Tibial nerve (tissue), 3 donors: ENCODE measurements at regions not wholly inside any gene's neighbourhood (a gene's known extent, or its start where the extent isn't known, plus 50 kb on each side); places are given as distances from the start of the nearest gene placed in this dataset.

Experiments used
- POLR2A ChIP-seq, 2 donors: fragments of 450-650 bp; IDR thresholded peaks; one replicate each; pipeline ENCODE4 v1.6.1; 2017; ENCODE audit warnings: antibody characterized with exemption in 2 of 2, mild to moderate bottlenecking in 2 of 2, moderate library complexity in 2 of 2
- TF ChIP-seq, protein P1 (sequence below), 5 experiments: fragments of 200-600 bp in 3 of 5; fragments of 450-650 bp in 2 of 5; sonication (generic) in 3 of 5; IDR thresholded peaks; one replicate each; pipeline ENCODE4 v1.5.1; 2016 to 2019; ENCODE audit warnings: antibody characterized with exemption in 5 of 5, mild to moderate bottlenecking in 3 of 5, moderate library complexity in 2 of 5

DNA sequence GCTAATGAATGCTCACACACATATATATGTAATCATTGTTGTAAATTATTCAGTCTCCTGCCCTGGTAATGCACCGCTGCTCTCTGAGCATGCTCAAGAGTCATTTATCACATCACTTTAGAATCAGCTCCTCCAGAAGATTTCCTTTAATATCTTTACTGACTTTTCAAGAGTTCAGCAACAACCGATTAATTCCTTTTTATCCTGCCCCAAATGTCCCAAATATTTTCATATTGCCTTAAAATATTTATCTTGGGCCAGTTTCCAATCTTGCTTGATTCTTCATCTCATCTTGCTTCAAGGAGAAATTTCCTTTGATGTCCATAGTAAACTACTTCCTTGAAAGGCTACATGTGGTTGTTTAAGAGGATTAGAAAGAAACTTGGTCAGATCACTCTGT is 132.5 kb downstream of the NHLRC3 start:
- TF ChIP-seq, protein P1, sequence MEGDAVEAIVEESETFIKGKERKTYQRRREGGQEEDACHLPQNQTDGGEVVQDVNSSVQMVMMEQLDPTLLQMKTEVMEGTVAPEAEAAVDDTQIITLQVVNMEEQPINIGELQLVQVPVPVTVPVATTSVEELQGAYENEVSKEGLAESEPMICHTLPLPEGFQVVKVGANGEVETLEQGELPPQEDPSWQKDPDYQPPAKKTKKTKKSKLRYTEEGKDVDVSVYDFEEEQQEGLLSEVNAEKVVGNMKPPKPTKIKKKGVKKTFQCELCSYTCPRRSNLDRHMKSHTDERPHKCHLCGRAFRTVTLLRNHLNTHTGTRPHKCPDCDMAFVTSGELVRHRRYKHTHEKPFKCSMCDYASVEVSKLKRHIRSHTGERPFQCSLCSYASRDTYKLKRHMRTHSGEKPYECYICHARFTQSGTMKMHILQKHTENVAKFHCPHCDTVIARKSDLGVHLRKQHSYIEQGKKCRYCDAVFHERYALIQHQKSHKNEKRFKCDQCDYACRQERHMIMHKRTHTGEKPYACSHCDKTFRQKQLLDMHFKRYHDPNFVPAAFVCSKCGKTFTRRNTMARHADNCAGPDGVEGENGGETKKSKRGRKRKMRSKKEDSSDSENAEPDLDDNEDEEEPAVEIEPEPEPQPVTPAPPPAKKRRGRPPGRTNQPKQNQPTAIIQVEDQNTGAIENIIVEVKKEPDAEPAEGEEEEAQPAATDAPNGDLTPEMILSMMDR (IDR thresholded peaks at IDR 0.05) = no peak
- TF ChIP-seq POLR2A (IDR thresholded peaks at IDR 0.05) = no peak
